ENCODE measurements at regions not wholly inside any gene's neighbourhood (a gene's known extent, or its start where the extent isn't known, plus 50 kb on each side); places are given as distances from the start of the nearest gene placed in this dataset.

DNA sequence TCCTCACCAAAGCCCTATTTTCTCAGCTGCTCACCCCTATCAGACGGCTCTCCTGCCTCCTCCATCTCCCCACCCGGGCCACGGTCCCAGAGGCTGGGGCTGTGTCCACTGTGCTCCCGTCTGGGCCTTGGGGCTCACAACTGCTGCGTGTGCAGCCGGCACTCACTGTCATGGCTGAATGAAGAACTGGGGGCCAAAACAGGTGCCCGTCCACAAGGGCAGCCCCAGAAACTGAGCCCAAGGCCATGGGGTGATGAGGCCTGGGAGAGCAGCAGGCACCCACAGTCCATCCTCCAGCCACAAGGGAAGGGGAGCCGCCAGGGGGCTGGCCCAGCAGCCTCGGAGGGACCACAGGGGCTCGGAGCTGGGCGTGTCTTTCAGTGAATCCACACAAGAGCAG, 159.5 kb downstream of the DLL1 start:
- no peak for DNase-seq
- H2AFZ ChIP-seq (ENCODE audit: low read depth) = no peak overlapping the region
- no peaks in the 10 kb centered on the region for H3K9me3 ChIP-seq
- H4K20me1 ChIP-seq (ENCODE audit: insufficient read depth) = no peaks in the 10 kb centered on the region
- H3K27ac ChIP-seq (ENCODE audit: low read depth in 2 of 2, low read length in 1 of 2) = no peak overlapping the region
- peaks cover 0 to 19% of the 10 kb centered on the region in 2 experiments; a peak in 1 of 4 replicates for H3K4me1 ChIP-seq (ENCODE audit: control insufficient read depth in 1 of 2, insufficient read depth in 2 of 2, low read depth in 1 of 2, low read length in 1 of 2)
- no peaks in the 10 kb centered on the region for H3K36me3 ChIP-seq (replicated peaks in 1 of 2; ENCODE audit: control insufficient read depth in 1 of 2, insufficient read depth in 2 of 2, low read length in 1 of 2)
- CTCF ChIA-PET = interaction anchor here (0.7 to 1.0 kb wide), 2 partner anchors 35 to 129 kb away, joined by 3 read pairs; no protein-coding TSS in a partner anchor
- POLR2A ChIA-PET = no interaction called here
- no peak overlapping the region for H3K4me2 ChIP-seq
- no peak overlapping the region for H3K9ac ChIP-seq
- H3K27me3 ChIP-seq (ENCODE audit: insufficient read depth) = no peaks in the 10 kb centered on the region
- H3K9me2 ChIP-seq = no peaks in the 10 kb centered on the region
- H3K79me2 ChIP-seq (ENCODE audit: insufficient read depth) = no peaks in the 10 kb centered on the region
- 40% methylated on average over 5 of the region's 11 CpGs for WGBS (ENCODE audit: low lambda C conversion rate)
- H3K4me3 ChIP-seq (ENCODE audit: low read depth in 2 of 2, low read length in 1 of 2) = no peak overlapping the region
- no peaks in the 10 kb centered on the region for H3F3A ChIP-seq (replicated peaks; ENCODE audit: insufficient read depth)
- TF ChIP-seq MXI1 (IDR thresholded peaks at IDR 0.05; ENCODE audit: low read depth, low read length) (no peak), TAF1 (IDR thresholded peaks at IDR 0.05; ENCODE audit: borderline replicate concordance, low read depth, low read length) (no peak), GABPA (IDR thresholded peaks at IDR 0.05; ENCODE audit: low read depth) (no peak), SMC3 (IDR thresholded peaks at IDR 0.05; ENCODE audit: low read depth, low read length) (no peak), CHD2 (IDR thresholded peaks at IDR 0.05; ENCODE audit: low read length, partially characterized antibody) (no peak), RFX5 (IDR thresholded peaks at IDR 0.05; ENCODE audit: low read length) (no peak), SIN3A (IDR thresholded peaks at IDR 0.05; ENCODE audit: borderline replicate concordance, low read depth, low read length) (no peak), EZH2phosphoT487 (IDR thresholded peaks at IDR 0.05; ENCODE audit: borderline replicate concordance, low read depth) (no peak), NRF1 (IDR thresholded peaks at IDR 0.05; ENCODE audit: low read depth, low read length) (no peak), RXRA (IDR thresholded peaks at IDR 0.05; ENCODE audit: borderline replicate concordance, low read depth) (no peak), ELF1 (IDR thresholded peaks at IDR 0.05) (no peak), JUND (IDR thresholded peaks at IDR 0.05) (no peak)
- TF ChIP-seq, protein P1, sequence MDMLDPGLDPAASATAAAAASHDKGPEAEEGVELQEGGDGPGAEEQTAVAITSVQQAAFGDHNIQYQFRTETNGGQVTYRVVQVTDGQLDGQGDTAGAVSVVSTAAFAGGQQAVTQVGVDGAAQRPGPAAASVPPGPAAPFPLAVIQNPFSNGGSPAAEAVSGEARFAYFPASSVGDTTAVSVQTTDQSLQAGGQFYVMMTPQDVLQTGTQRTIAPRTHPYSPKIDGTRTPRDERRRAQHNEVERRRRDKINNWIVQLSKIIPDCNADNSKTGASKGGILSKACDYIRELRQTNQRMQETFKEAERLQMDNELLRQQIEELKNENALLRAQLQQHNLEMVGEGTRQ (IDR thresholded peaks at IDR 0.05; ENCODE audit: borderline replicate concordance, low read depth, low read length) = no peak
- TF ChIP-seq, protein P2, sequence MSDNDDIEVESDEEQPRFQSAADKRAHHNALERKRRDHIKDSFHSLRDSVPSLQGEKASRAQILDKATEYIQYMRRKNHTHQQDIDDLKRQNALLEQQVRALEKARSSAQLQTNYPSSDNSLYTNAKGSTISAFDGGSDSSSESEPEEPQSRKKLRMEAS (IDR thresholded peaks at IDR 0.05; ENCODE audit: low read depth) = no peak
- TF ChIP-seq, protein P3, sequence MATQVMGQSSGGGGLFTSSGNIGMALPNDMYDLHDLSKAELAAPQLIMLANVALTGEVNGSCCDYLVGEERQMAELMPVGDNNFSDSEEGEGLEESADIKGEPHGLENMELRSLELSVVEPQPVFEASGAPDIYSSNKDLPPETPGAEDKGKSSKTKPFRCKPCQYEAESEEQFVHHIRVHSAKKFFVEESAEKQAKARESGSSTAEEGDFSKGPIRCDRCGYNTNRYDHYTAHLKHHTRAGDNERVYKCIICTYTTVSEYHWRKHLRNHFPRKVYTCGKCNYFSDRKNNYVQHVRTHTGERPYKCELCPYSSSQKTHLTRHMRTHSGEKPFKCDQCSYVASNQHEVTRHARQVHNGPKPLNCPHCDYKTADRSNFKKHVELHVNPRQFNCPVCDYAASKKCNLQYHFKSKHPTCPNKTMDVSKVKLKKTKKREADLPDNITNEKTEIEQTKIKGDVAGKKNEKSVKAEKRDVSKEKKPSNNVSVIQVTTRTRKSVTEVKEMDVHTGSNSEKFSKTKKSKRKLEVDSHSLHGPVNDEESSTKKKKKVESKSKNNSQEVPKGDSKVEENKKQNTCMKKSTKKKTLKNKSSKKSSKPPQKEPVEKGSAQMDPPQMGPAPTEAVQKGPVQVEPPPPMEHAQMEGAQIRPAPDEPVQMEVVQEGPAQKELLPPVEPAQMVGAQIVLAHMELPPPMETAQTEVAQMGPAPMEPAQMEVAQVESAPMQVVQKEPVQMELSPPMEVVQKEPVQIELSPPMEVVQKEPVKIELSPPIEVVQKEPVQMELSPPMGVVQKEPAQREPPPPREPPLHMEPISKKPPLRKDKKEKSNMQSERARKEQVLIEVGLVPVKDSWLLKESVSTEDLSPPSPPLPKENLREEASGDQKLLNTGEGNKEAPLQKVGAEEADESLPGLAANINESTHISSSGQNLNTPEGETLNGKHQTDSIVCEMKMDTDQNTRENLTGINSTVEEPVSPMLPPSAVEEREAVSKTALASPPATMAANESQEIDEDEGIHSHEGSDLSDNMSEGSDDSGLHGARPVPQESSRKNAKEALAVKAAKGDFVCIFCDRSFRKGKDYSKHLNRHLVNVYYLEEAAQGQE (IDR thresholded peaks at IDR 0.05; ENCODE audit: low read depth, low read length) = no peak

Data from SK-N-SH (cell line).